GM21515 (cell line): ENCODE measurements at regions not wholly inside any gene's neighbourhood (a gene's known extent, or its start where the extent isn't known, plus 50 kb on each side); places are given as distances from the start of the nearest gene placed in this dataset.

ENCODE experiments used
- ATAC-seq: cut with Tn5 transposase; IDR thresholded peaks from one replicate; pipeline ENCODE4 v1.9.1; 2021; ENCODE audit not compliant: unreplicated experiment

DNA sequence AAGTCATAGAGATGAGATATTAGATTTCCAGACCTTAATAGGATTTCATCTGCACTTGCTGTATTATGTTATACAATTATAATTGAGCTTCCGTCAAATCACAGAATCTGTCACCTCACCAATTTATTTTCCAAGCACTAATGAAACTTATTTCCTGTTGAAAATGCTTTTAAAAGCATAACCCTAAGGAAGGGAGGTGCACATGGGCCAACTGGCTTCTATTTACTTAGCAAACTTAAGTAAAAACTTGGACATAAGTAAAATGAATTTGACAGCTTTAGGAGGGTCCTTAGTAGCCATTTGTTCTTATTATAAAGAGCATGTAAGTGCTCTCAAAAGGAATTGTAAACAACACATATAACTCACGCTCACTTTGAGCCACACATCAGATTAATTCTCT, 462.2 kb upstream of the TMPO start:
- no peak for ATAC-seq

DNA sequence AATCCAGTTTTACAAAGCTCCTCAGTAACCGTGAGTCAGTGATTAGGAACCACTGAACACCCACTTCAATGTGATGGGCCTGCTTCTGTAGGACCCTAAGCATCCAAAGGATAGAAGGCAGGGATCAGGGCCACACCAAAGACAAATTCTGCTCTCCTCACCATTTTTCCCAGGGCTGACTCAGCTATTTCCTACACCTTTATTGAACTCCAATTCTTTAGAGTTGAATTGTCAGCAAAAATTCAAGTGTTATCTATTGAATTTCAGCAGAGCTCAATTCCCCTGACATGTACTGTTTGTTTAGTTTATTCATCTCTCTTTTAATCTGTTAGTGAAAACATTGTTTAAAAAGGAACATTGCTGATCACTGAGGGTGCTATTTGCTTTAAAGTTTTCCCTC, 457.7 kb upstream of the TMPO start:
- ATAC-seq, result no peak

DNA sequence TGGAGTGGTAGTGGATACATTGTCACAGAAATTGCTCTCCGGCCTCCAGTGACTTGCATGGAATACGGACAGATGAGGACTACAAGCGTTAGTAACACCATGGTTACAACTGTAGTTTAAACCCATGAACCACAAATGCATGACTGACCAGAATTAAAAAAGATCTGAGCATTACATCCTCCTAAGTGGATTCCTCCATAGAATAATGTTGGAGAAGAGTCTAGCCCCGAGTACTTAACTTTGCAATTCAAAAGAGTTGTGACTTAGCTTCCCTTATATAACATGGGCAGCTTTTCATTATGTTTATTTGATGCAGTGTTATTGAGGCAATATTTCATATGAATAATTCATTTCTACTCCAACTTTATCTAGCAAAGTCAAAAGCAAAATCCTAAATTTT, 457.2 kb upstream of the TMPO start:
- ATAC-seq, result no peak

GRCh38 chr12:98058838-98059237, 456.6 kb upstream of the TMPO start:
- ATAC-seq, result no peak

- no peak for ATAC-seq
Measured at GRCh38 chr12:98059659-98060343, 455.6 kb upstream of the TMPO start.

- no peak for ATAC-seq
Measured at GRCh38 chr12:98060411-98060810, 455.0 kb upstream of the TMPO start.

DNA sequence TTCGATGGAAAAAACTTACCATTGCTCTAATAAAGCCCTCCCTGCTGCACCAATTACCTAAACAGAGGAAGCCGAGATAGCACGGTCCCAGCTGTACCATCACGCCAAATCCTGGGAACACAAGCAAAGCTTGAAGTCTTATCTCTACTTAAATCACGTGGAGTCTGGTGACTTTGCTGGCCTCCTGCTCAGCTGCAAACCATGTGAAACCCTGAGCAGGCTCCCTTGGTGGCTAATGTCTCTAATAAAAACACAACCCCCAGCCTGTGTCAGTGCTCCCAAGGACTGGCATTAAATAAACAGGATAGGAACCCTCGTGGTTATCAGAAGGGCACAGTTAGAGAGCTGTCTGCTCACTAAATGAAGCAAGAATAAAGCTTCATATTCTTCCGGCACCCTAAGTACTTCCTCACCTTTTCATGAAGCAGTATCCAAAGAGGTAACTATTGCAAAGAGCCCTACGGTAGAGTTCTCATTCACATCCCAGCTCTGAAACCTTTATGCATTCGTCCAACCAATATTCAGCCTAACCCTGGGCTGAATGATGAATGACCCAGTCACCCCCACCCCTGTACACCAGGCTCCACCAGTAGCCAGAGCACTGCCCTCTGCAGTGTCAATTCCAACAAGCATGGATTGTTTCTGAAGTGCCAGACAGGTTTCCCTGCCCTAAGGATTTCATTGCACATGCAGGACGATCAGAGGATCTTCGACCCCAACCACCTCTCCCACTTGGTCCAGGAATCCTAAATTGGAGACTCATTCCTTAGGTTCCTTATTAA, 452.7 kb upstream of the TMPO start:
- no peak for ATAC-seq

DNA sequence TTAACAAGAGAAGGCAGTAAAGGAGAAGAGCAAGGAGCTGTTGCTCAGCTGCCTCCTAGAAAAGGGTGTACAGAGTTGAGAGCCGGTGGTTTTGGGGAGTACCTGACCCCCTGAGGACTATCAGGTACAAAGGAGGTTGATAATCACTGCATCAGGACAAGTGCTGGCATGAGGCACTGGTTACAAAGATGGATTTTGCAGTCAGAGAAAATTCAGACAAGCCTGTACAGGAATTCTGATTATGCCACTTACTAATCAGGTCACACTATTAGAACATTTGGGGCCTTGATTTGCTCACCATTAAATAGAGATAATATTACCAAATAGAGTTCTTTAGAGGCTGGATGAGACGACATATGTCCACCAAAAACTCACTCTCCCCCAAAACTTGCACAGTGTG, 450.9 kb upstream of the TMPO start:
- ATAC-seq, result no peak

GRCh38 chr12:98067795-98068194, 447.6 kb upstream of the TMPO start:
- ATAC-seq, result no peak

GRCh38 chr12:98073610-98074009, 441.8 kb upstream of the TMPO start:
- ATAC-seq, result no peak

GRCh38 chr12:98074286-98074685, 441.1 kb upstream of the TMPO start:
- no peak for ATAC-seq

DNA sequence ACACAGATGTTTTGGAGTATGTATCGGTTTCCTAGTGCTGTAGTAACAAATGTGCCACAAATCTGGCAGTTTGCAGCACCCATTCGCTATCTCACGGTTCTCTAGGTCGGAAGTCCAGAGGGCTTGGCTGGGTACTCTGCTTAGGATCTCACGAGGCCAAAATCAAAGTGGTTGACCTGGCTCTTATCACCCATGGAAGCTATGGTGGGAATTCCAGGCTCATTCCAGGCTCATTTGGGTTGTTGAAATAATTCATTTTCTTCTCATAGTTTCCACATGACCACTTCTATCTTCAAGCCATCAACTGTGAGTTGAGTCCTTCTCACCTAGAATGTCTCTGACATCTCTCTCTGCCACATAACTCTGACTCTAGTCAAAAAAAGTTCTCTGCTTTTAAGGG, 431.0 kb upstream of the TMPO start:
- ATAC-seq, result no peak

DNA sequence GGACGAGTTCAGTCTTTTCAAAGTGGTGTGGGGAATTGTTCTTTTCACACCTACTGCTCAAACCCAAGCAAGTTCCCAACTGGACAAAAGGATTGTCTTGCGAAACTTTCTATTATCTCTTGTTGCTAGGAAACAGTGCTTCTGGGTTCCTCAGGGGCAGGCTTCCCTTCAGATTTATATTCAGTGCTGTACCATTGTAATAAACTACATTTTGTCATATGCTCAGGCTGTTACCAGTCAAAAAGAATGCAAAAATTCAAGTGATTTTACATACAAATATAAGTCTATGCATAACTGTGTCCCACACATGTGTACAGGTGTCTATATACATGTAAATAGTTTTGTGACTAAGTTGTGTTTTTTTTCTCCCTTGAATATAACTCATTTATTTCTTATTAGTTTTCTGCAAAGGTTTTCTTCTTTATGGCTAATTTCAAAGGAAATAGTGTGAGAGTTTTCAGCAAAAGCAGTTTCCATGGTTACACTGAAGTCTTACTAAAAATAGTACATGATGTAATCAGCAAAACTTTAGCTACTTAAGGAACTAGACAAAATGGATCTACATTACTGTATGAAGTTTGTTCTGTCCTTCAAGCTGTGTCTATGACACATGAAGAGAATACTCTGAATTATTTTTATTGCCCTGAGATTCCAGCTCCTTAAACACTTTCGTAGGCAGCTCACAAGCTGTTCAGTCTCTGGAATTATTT, 430.2 kb upstream of the TMPO start:
- ATAC-seq, result no peak

- ATAC-seq, result no peak
Measured at GRCh38 chr12:98090731-98091130, 424.7 kb upstream of the TMPO start.

GRCh38 chr12:98096436-98096835, 419.0 kb upstream of the TMPO start:
- ATAC-seq, result no peak

- no peak for ATAC-seq
Measured at GRCh38 chr12:98106031-98106683, 409.2 kb upstream of the TMPO start.

- no peak for ATAC-seq
Measured at GRCh38 chr12:98109266-98109665, 406.1 kb upstream of the TMPO start.

DNA sequence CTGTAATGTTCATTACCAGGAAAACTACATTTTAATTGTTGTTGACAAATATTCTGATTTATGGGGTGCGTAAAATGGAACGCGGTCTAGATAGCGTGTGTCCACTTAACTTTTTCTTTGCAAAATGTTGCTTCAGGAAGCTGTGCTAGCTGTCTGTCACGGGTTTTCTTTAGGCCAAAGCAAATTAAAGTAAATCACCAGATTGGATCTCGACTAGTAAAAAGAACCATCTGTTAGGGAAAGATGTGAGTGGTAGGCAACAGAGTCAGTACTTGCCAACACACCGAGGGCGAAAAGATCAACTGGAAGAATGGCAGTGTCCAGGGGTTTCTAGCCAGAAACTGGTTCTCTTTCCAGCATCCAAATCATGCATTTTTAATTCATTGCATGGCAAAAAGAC, 404.9 kb upstream of the TMPO start:
- ATAC-seq, result no peak

DNA sequence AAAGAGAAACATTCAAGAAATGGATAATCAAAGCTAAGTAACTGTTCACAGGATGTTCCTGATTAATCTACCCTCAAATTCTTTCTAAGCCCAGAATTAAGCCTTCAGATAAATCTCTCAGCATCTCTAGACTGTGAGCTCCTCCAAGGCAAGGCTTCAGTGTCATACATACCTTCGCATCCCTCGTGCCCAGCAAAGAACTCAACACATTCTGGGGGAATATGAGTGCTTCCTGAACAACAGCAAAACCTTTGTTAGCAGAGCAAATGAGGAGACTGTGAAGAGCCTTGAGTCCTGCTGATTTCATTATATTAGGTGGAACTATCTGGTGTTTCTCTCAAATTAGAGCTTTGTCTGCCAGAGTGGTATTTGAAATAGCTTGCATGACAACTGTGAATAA, 401.8 kb upstream of the TMPO start:
- ATAC-seq, result no peak

DNA sequence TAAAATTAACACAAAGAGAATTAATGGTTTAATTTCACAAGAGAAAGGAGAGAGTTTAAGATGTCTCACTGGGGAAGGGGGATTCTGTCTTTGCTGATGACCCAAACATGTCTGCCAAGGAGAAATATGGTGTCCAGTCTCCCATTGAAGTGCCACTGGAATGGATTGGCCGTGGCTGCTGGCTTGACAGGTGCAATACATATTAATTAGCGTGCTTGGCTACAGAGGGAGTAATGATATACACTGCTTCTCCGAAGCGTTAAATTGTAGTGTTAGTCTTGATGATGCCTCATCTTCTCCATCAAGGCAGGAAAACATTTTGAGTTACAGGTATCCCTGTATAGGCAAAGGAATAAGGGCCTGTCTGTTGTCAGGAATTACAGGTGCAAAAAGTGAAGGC, 393.4 kb upstream of the TMPO start:
- no peak for ATAC-seq

DNA sequence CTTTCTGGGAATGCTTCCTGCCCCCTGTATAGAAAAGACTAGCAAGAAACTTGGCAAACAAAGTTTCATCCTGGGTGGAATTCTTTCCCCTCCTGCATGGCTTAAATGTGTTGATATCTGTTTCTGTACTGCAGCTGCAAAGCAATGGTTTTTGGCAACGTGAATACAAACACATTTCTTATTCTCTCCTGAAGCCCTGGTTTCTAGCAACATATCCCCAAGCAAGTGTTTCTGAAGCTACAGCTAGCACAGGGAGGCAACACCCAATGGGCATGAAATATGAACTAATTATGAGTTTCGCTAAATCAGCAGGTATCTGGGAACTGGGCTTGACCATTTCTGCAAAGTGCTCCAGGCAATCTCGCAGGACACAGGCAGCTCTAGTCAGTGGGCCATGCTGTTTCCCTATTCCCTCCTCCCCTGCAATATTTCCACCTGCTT, 392.3 kb upstream of the TMPO start:
- ATAC-seq, result no peak
